Endothelial cell of umbilical vein (primary cell): ENCODE measurements at regions not wholly inside any gene's neighbourhood (a gene's known extent, or its start where the extent isn't known, plus 50 kb on each side); places are given as distances from the start of the nearest gene placed in this dataset.

Experiments used
- BruUV-seq: library from RNA; stranded (reverse); fragments of 400-500 nt; replicated peaks from 2 replicates; lab custom pipeline; 2021; lab: Mats Ljungman, UMichigan
- CTCF ChIA-PET: fragments of 300-600, 350-600 bp; sonication (Branson Sonifier 250); formaldehyde crosslinking; loops from one replicate; lab custom pipeline; 2021; ENCODE audit warnings: antibody characterized with exemption, inconsistent platforms; lab: Charles Lee
- POLR2A ChIA-PET: fragments of 300-600, 350-600 bp; sonication (Branson Sonifier 250); formaldehyde crosslinking; loops from one replicate; lab custom pipeline; 2021; ENCODE audit warnings: antibody characterized with exemption, inconsistent platforms; lab: Charles Lee
- DNase-seq: peaks from one replicate; pipeline ENCODE4 v3.0.0-alpha.2; 2011; ENCODE audit warnings: low read depth, low spot score
- FAIRE-seq: peaks from 2 replicates; lab custom pipeline; 2011; peaks lifted over from hg19 to GRCh38; lab: Jason Lieb, UNC
- H2AFZ ChIP-seq: 2 replicates; pipeline ENCODE4 v1.6.0; 2012; ENCODE audit warnings: low read depth, low read length, control low read depth, inconsistent platforms
- H3K27ac ChIP-seq: 2 replicates; pipeline ENCODE4 v1.5.1; 2011; ENCODE audit warnings: low read depth, mild to moderate bottlenecking, control low read depth, low read length, moderate library complexity; ENCODE audit not compliant: insufficient read depth
- H3K27me3 ChIP-seq, 2 experiments: 2 replicates each; pipeline versions ENCODE4 v1.6.0 to v1.6.1; 2011; ENCODE audit warnings: low read length in 2 of 2, mixed read lengths in 1 of 2; ENCODE audit not compliant: control insufficient read depth in 2 of 2, insufficient read depth in 2 of 2
- H3K36me3 ChIP-seq, 2 experiments: 2 replicates in 1 of 2; 3 replicates in 1 of 2; pipeline ENCODE4 v1.5.1; 2011; ENCODE audit warnings: low read length in 2 of 2, mild to moderate bottlenecking in 1 of 2, moderate library complexity in 1 of 2; ENCODE audit not compliant: control insufficient read depth in 2 of 2, insufficient read depth in 2 of 2; ENCODE audit errors: extremely low read depth in 1 of 2
- H3K4me1 ChIP-seq: 3 replicates; pipeline ENCODE4 v1.5.1; 2011; ENCODE audit warnings: mild to moderate bottlenecking, low read length; ENCODE audit not compliant: control insufficient read depth, insufficient read depth; ENCODE audit errors: extremely low read depth
- H3K4me2 ChIP-seq: 2 replicates; pipeline ENCODE4 v1.6.1; 2011; ENCODE audit warnings: low read length, control low read depth, mixed read lengths; ENCODE audit not compliant: insufficient read depth
- H3K4me3 ChIP-seq, 3 experiments: fragments of 200-600 bp in 1 of 3; sonication (generic), shearing (Covaris generic) in 1 of 3; replicated peaks in 1 of 3; 2 replicates each; pipeline ENCODE4 v1.5.1; 2011 to 2016; ENCODE audit warnings: control low read depth in 3 of 3, low read length in 3 of 3, mild to moderate bottlenecking in 2 of 3, inconsistent platforms in 1 of 3, low read depth in 1 of 3, moderate library complexity in 1 of 3; ENCODE audit not compliant: insufficient read depth in 1 of 3
- H3K79me2 ChIP-seq: 2 replicates; pipeline ENCODE4 v1.6.0; 2012; ENCODE audit warnings: low read length, inconsistent platforms; ENCODE audit not compliant: control insufficient read depth, insufficient read depth
- H3K9ac ChIP-seq: replicated peaks from 2 replicates; pipeline ENCODE3; 2011; ENCODE audit warnings: low read length, control low read depth; ENCODE audit not compliant: insufficient read depth; ENCODE audit errors: extremely low read depth
- H3K9me1 ChIP-seq: replicated peaks from 3 replicates; pipeline ENCODE4 v1.6.0; 2011; ENCODE audit warnings: mild to moderate bottlenecking, low read length; ENCODE audit not compliant: control insufficient read depth, insufficient read depth; ENCODE audit errors: extremely low read depth
- H3K9me3 ChIP-seq: replicated peaks from 2 replicates; pipeline ENCODE4 v1.5.1; 2012; ENCODE audit warnings: low read length, inconsistent platforms; ENCODE audit not compliant: control insufficient read depth, insufficient read depth
- H4K20me1 ChIP-seq: replicated peaks from 2 replicates; pipeline ENCODE3; 2011; ENCODE audit warnings: mild to moderate bottlenecking, low read length; ENCODE audit not compliant: control insufficient read depth, insufficient read depth; ENCODE audit errors: extremely low read depth
- EZH2 ChIP-seq: IDR thresholded peaks from 2 replicates; pipeline ENCODE4 v1.6.1; 2012; ENCODE audit warnings: borderline replicate concordance, low read depth, mild to moderate bottlenecking, moderate library complexity, low read length, inconsistent platforms; ENCODE audit not compliant: severe bottlenecking
- FOS ChIP-seq: IDR thresholded peaks from 2 replicates; pipeline ENCODE4 v1.6.1; 2011; ENCODE audit warnings: mild to moderate bottlenecking, low read length, moderate library complexity, borderline replicate concordance; ENCODE audit not compliant: insufficient read depth
- GATA2 ChIP-seq: IDR thresholded peaks from 2 replicates; pipeline ENCODE4 v1.7.0; 2011; ENCODE audit warnings: low read depth, mild to moderate bottlenecking, moderate library complexity, mixed read lengths, low read length; ENCODE audit not compliant: insufficient read length, insufficient read depth
- JUN ChIP-seq: IDR thresholded peaks from 2 replicates; pipeline ENCODE4 v1.6.1; 2011; ENCODE audit warnings: borderline replicate concordance, low read depth; ENCODE audit not compliant: insufficient read length, insufficient read depth
- MAX ChIP-seq: IDR thresholded peaks from 2 replicates; pipeline ENCODE4 v1.6.1; 2011; ENCODE audit not compliant: insufficient read depth, insufficient read length
- MYC ChIP-seq: IDR thresholded peaks from one replicate; pipeline ENCODE4 v1.6.1; 2011; ENCODE audit warnings: mild to moderate bottlenecking, low read depth, low read length
- POLR2A ChIP-seq: IDR thresholded peaks from 2 replicates; pipeline ENCODE4 v1.6.1; 2012; ENCODE audit warnings: low read depth, mild to moderate bottlenecking, control low read depth, low read length
- POLR2AphosphoS5 ChIP-seq: IDR thresholded peaks from 2 replicates; pipeline ENCODE4 v1.6.1; 2012; ENCODE audit warnings: low read depth, mild to moderate bottlenecking, control low read depth, low read length, moderate library complexity; ENCODE audit not compliant: insufficient read depth
- dilution Hi-C: fragments of 300-500 bp; cut with MboI; formaldehyde crosslinking; loops from one replicate; pipeline ENCODE4 v1.15.0; 2019; ENCODE audit warnings: low sequenced_read_pairs; ENCODE audit not compliant: extremely low pct_ligation_motif_present
- intact Hi-C: fragments of 100-400 bp; cut with micrococcal nuclease; formaldehyde crosslinking; loops from one replicate; pipeline ENCODE4 v1.10.0; 2022
- TF ChIP-seq, protein P1 (sequence below), 2 donors: IDR thresholded peaks; 1 replicate in 1 of 2; 2 replicates in 1 of 2; pipeline ENCODE4 v1.5.1; 2011; ENCODE audit warnings: low read length in 2 of 2, mild to moderate bottlenecking in 2 of 2, moderate library complexity in 2 of 2, control low read depth in 1 of 2, inconsistent platforms in 1 of 2, low read depth in 1 of 2; ENCODE audit not compliant: insufficient read depth in 1 of 2; ENCODE audit errors: extremely low read depth in 1 of 2

DNA sequence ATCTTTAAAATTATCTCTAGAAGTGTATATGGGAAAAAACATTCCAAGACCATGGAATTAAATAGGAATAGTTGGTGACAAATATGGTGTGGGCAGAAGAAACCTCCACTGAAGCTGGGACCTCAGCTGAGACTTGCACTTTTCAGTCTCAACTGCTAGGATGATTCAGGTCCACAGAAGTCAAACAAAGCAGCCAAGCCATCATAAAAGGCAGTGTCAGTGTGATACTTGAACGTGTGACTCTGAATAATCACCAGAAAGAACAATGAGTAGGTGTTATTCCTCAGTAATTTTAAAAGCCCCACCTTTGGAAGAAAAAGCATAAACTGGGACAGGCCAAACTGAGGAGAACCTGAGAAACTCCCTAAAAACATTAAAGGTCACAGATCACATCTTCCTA lies 90.7 kb downstream of the ZNF281 start:
- H3K27me3 ChIP-seq, result peaks cover 0 to 1% of the 10 kb centered on the region in 2 experiments
- no peak for TF ChIP-seq GATA2
- TF ChIP-seq, protein P1, sequence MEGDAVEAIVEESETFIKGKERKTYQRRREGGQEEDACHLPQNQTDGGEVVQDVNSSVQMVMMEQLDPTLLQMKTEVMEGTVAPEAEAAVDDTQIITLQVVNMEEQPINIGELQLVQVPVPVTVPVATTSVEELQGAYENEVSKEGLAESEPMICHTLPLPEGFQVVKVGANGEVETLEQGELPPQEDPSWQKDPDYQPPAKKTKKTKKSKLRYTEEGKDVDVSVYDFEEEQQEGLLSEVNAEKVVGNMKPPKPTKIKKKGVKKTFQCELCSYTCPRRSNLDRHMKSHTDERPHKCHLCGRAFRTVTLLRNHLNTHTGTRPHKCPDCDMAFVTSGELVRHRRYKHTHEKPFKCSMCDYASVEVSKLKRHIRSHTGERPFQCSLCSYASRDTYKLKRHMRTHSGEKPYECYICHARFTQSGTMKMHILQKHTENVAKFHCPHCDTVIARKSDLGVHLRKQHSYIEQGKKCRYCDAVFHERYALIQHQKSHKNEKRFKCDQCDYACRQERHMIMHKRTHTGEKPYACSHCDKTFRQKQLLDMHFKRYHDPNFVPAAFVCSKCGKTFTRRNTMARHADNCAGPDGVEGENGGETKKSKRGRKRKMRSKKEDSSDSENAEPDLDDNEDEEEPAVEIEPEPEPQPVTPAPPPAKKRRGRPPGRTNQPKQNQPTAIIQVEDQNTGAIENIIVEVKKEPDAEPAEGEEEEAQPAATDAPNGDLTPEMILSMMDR (IDR thresholded peaks at IDR 0.05; ENCODE audit: extremely low read depth in 1 of 2, insufficient read depth in 1 of 2, low read depth in 1 of 2, low read length in 2 of 2), result no peak
- TF ChIP-seq FOS, result no peak
- TF ChIP-seq POLR2A, result no peak
- no peak for TF ChIP-seq POLR2AphosphoS5
- no peak for TF ChIP-seq MYC
- TF ChIP-seq EZH2, result no peak
- TF ChIP-seq MAX, result no peak
- TF ChIP-seq JUN, result no peak
- H3K9me1 ChIP-seq, result no peaks in the 10 kb centered on the region
- H4K20me1 ChIP-seq, result no peaks in the 10 kb centered on the region
- H3K36me3 ChIP-seq, result no peaks in the 10 kb centered on the region
- no peak overlapping the region for H3K4me3 ChIP-seq
- intact Hi-C loops, result no loop called here
- ChIA-PET CTCF (no interaction called here), POLR2A (interaction anchor here (0.6 kb wide), 1 partner anchor 52 kb away, joined by 4 read pairs; no protein-coding TSS in a partner anchor)
- no peak overlapping the region for H3K9ac ChIP-seq
- dilution Hi-C loops, result no loop called here
- FAIRE-seq (peak; percentile 42), DNase-seq (no peak)
- no peak overlapping the region for H3K4me2 ChIP-seq
- no peak overlapping the region for H3K27ac ChIP-seq
- peaks cover 4% of the 10 kb centered on the region for H3K4me1 ChIP-seq
- BruUV-seq, result no TSS peak
- no peaks in the 10 kb centered on the region for H3K9me3 ChIP-seq
- H2AFZ ChIP-seq, result no peak overlapping the region
- H3K79me2 ChIP-seq, result no peaks in the 10 kb centered on the region
